H9 (cell line): ENCODE measurements at regions not wholly inside any gene's neighbourhood (a gene's known extent, or its start where the extent isn't known, plus 50 kb on each side); places are given as distances from the start of the nearest gene placed in this dataset.

ENCODE experiments used
- DNase-seq: peaks from one replicate; pipeline ENCODE4 v3.0.0-alpha.2; 2017
- H2AFZ ChIP-seq: one replicate; pipeline ENCODE4 v1.6.1; 2013; ENCODE audit warnings: mild to moderate bottlenecking, low read length, control low read depth, moderate library complexity
- H2AK5ac ChIP-seq: 2 replicates; pipeline ENCODE4 v1.6.1; 2013; ENCODE audit warnings: low read length, control low read depth, mixed read lengths; ENCODE audit not compliant: insufficient read length
- H2BK120ac ChIP-seq: one replicate; pipeline ENCODE4 v1.6.1; 2013; ENCODE audit warnings: low read depth, mild to moderate bottlenecking, low read length, control low read depth, inconsistent platforms; ENCODE audit not compliant: poor library complexity, severe bottlenecking
- H2BK12ac ChIP-seq: 2 replicates; pipeline ENCODE4 v1.6.1; 2013; ENCODE audit warnings: low read length, control low read depth, mixed read lengths, low read depth; ENCODE audit not compliant: insufficient read length
- H2BK15ac ChIP-seq: 2 replicates; pipeline ENCODE4 v1.6.1; 2013; ENCODE audit warnings: low read depth, low read length, control low read depth
- H2BK20ac ChIP-seq: one replicate; pipeline ENCODE4 v1.6.1; 2013; ENCODE audit warnings: low read depth, mild to moderate bottlenecking, low read length, control low read depth, inconsistent platforms; ENCODE audit not compliant: poor library complexity, severe bottlenecking
- H2BK5ac ChIP-seq: 2 replicates; pipeline ENCODE4 v1.6.1; 2013; ENCODE audit warnings: low read length, control low read depth, mixed read lengths; ENCODE audit not compliant: insufficient read length
- H3K14ac ChIP-seq: 2 replicates; pipeline ENCODE4 v1.6.1; 2013; ENCODE audit warnings: low read length, control low read depth; ENCODE audit not compliant: insufficient read depth
- H3K18ac ChIP-seq: 2 replicates; pipeline ENCODE4 v1.6.1; 2013; ENCODE audit warnings: low read depth, mild to moderate bottlenecking, mixed read lengths, low read length, control low read depth; ENCODE audit not compliant: insufficient read length
- H3K23ac ChIP-seq: 2 replicates; pipeline ENCODE4 v1.6.1; 2013; ENCODE audit warnings: low read length, control low read depth, mixed read lengths, low read depth; ENCODE audit not compliant: insufficient read length
- H3K23me2 ChIP-seq: 2 replicates; pipeline ENCODE4 v1.6.1; 2013; ENCODE audit warnings: low read depth, mild to moderate bottlenecking, mixed read lengths, low read length, control low read depth; ENCODE audit not compliant: insufficient read length, poor library complexity, severe bottlenecking
- H3K27ac ChIP-seq: 2 replicates; pipeline ENCODE4 v1.5.1; 2013; ENCODE audit warnings: low read length, control low read depth, mixed read lengths, low read depth; ENCODE audit not compliant: insufficient read length
- H3K27me3 ChIP-seq: 2 replicates; pipeline ENCODE4 v1.6.1; 2013; ENCODE audit warnings: low read length, control low read depth, inconsistent platforms; ENCODE audit not compliant: insufficient read depth
- H3K4ac ChIP-seq: 2 replicates; pipeline ENCODE4 v1.6.1; 2013; ENCODE audit warnings: low read depth, mild to moderate bottlenecking, control low read depth, inconsistent platforms, low read length, moderate library complexity
- H3K4me1 ChIP-seq: 2 replicates; pipeline ENCODE4 v1.6.1; 2013; ENCODE audit warnings: low read length, control low read depth, inconsistent platforms; ENCODE audit not compliant: insufficient read depth
- H3K4me2 ChIP-seq: 2 replicates; pipeline ENCODE4 v1.6.1; 2013; ENCODE audit warnings: low read length, control low read depth, mixed read lengths; ENCODE audit not compliant: insufficient read length, insufficient read depth
- H3K56ac ChIP-seq: 2 replicates; pipeline ENCODE4 v1.6.1; 2013; ENCODE audit warnings: low read depth, mild to moderate bottlenecking, mixed read lengths, low read length, control low read depth; ENCODE audit not compliant: insufficient read length
- H3K79me1 ChIP-seq: 2 replicates; pipeline ENCODE4 v1.6.1; 2013; ENCODE audit warnings: low read depth, mild to moderate bottlenecking, moderate library complexity, low read length, control low read depth, inconsistent platforms; ENCODE audit not compliant: insufficient read depth, poor library complexity, severe bottlenecking
- H3K79me2 ChIP-seq: 2 replicates; pipeline ENCODE4 v1.6.1; 2013; ENCODE audit warnings: low read length, control low read depth, inconsistent platforms; ENCODE audit not compliant: insufficient read depth
- H3K9ac ChIP-seq: 2 replicates; pipeline ENCODE4 v1.6.1; 2013; ENCODE audit warnings: low read length, control low read depth, mixed read lengths; ENCODE audit not compliant: insufficient read length; ENCODE audit errors: extremely low read depth
- H3K9me3 ChIP-seq: one replicate; pipeline ENCODE4 v1.6.1; 2013; ENCODE audit warnings: low read depth, low read length, inconsistent platforms; ENCODE audit not compliant: control insufficient read depth
- H3T11ph ChIP-seq: one replicate; pipeline ENCODE4 v1.6.1; 2013; ENCODE audit warnings: mild to moderate bottlenecking, low read length, control low read depth, inconsistent platforms
- H4K20me1 ChIP-seq: one replicate; pipeline ENCODE4 v1.6.1; 2013; ENCODE audit not compliant: control insufficient read depth, insufficient read length, insufficient read depth
- H4K5ac ChIP-seq: 2 replicates; pipeline ENCODE4 v1.6.1; 2013; ENCODE audit warnings: low read depth, mild to moderate bottlenecking, mixed read lengths, low read length, control low read depth; ENCODE audit not compliant: insufficient read length
- H4K8ac ChIP-seq: replicated peaks from 2 replicates; pipeline ENCODE4 v1.6.1; 2013; ENCODE audit warnings: low read length, control low read depth, mixed read lengths, low read depth; ENCODE audit not compliant: insufficient read length
- H4K91ac ChIP-seq: 2 replicates; pipeline ENCODE4 v1.6.1; 2013; ENCODE audit warnings: low read depth, mild to moderate bottlenecking, moderate library complexity, mixed read lengths, low read length, control low read depth; ENCODE audit not compliant: insufficient read length
- H3K27ac Mint-ChIP-seq, 3 experiments: 2 replicates in 2 of 3; 3 replicates in 1 of 3; pipeline ENCODE4 v1.8.0; 2020 to 2021; ENCODE audit warnings: mixed read lengths in 3 of 3, mild to moderate bottlenecking in 1 of 3, moderate library complexity in 1 of 3
- H3K27me3 Mint-ChIP-seq: 2 replicates; pipeline ENCODE4 v1.8.0; 2021; ENCODE audit warnings: low read depth, mild to moderate bottlenecking, moderate library complexity, mixed read lengths
- H3K36me3 Mint-ChIP-seq, 3 experiments: 2 replicates in 2 of 3; 3 replicates in 1 of 3; pipeline ENCODE4 v1.8.0; 2020 to 2021; ENCODE audit warnings: low read depth in 3 of 3, mixed read lengths in 3 of 3; ENCODE audit not compliant: insufficient read depth in 1 of 3
- H3K4me1 Mint-ChIP-seq, 2 experiments: 2 replicates each; pipeline ENCODE4 v1.8.0; 2020; ENCODE audit warnings: mixed read lengths in 2 of 2
- H3K4me3 Mint-ChIP-seq, 2 experiments: 2 replicates in 1 of 2; 3 replicates in 1 of 2; pipeline ENCODE4 v1.8.0; 2020 to 2021; ENCODE audit warnings: mild to moderate bottlenecking in 2 of 2, mixed read lengths in 2 of 2, moderate library complexity in 1 of 2
- H3K9me3 Mint-ChIP-seq, 2 experiments: 2 replicates in 1 of 2; 3 replicates in 1 of 2; pipeline ENCODE4 v1.8.0; 2020; ENCODE audit warnings: mild to moderate bottlenecking in 2 of 2, mixed read lengths in 2 of 2, moderate library complexity in 1 of 2
- CTCF ChIP-seq: fragments of 200-600 bp; sonication (generic); conservative IDR thresholded peaks from 3 replicates; pipeline ENCODE4 v1.8.0; 2021; ENCODE audit warnings: antibody characterized with exemption, mild to moderate bottlenecking
- WGBS: extraction: QIAGEN DNeasy Blood & Tissue Kit; methylation state at CpG from one replicate; pipeline ENCODE4 v1.1.7; 2013; ENCODE audit warnings: missing lambda C conversion rate, low lambda C conversion rate, mixed read lengths; ENCODE audit not compliant: insufficient read length; ENCODE audit errors: extremely low coverage; 5-methylcytosine and 5-hydroxymethylcytosine counted together

DNA sequence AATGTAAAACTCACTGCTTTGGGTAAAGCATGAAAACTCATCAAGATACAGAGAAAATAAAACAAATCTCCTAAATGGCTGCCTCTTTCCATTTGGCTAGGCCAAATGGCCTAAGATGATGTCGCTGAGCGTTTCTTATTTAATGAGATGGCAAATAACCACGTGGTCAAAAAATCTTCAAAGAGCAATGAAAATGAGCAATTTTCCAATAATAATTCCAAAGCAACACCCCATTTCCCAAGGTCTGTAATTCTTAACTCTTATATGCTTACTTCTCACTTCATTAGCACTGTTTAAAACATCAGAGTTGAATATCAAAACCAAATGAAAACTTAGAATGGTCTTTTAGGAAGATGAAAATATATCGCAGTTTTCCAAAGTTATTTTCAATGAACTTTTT is 222.3 kb upstream of the MID1 start:
- Histone ChIP-seq H3K4me1 (no peaks in the 10 kb centered on the region), H3K4ac (no peak overlapping the region), H2BK20ac (no peak overlapping the region), H2BK120ac (no peak overlapping the region), H3K27me3 (no peaks in the 10 kb centered on the region), H3T11ph (no peak overlapping the region), H3K79me1 (no peaks in the 10 kb centered on the region), H3K23ac (no peak overlapping the region), H4K20me1 (no peaks in the 10 kb centered on the region), H3K9ac (no peak overlapping the region), H2AK5ac (no peak overlapping the region), H2AFZ (no peak overlapping the region), H4K8ac (no peak overlapping the region), H2BK5ac (no peak overlapping the region), H3K27ac (no peak overlapping the region), H2BK12ac (no peak overlapping the region), H4K5ac (no peak overlapping the region), H3K4me2 (no peak overlapping the region), H3K79me2 (no peaks in the 10 kb centered on the region), H3K56ac (no peak overlapping the region), H2BK15ac (no peak overlapping the region), H3K9me3 (no peaks in the 10 kb centered on the region), H3K14ac (no peak overlapping the region), H3K18ac (no peak overlapping the region), H4K91ac (no peak overlapping the region), H3K23me2 (no peaks in the 10 kb centered on the region)
- Mint-ChIP-seq H3K4me1 (no peaks in the 10 kb centered on the region), H3K27ac (no peak overlapping the region), H3K4me3 (no peak overlapping the region), H3K9me3 (peaks cover 25 to 43% of the 10 kb centered on the region in 2 experiments), H3K27me3 (no peaks in the 10 kb centered on the region), H3K36me3 (peaks cover 0 to 4% (median 0%) of the 10 kb centered on the region in 3 experiments; a peak in 1 of 7 replicates)
- no CpG with 5 or more reads among the region's 4 CpGs for WGBS
- DNase-seq: no peak
- TF ChIP-seq CTCF: no peak
